GM12872 (cell line): ENCODE measurements at regions not wholly inside any gene's neighbourhood (a gene's known extent, or its start where the extent isn't known, plus 50 kb on each side); places are given as distances from the start of the nearest gene placed in this dataset.
A peak's percentile ranks its signal among the peaks of the same experiment; 100 is the strongest.

ENCODE experiments used
- CTCF ChIP-seq: IDR thresholded peaks from 3 replicates; pipeline ENCODE4 v1.5.1; 2011; ENCODE audit warnings: low read depth, mild to moderate bottlenecking, low read length, moderate library complexity; ENCODE audit not compliant: insufficient read depth

GRCh38 chr3:182255158-182255557, 538.1 kb upstream of the ATP11B start:
- no peak for TF ChIP-seq CTCF

- TF ChIP-seq CTCF: no peak
Measured at GRCh38 chr3:182257361-182257760, 535.9 kb upstream of the ATP11B start.

GRCh38 chr3:182258538-182259177, 534.6 kb upstream of the ATP11B start:
- TF ChIP-seq CTCF: peak; percentile 41; the same call in 2 of the 3 replicates

GRCh38 chr3:182259579-182259978, 533.7 kb upstream of the ATP11B start:
- no peak for TF ChIP-seq CTCF

GRCh38 chr3:182261041-182261440, 532.3 kb upstream of the ATP11B start:
- no peak for TF ChIP-seq CTCF

- TF ChIP-seq CTCF: no peak
Measured at GRCh38 chr3:182268711-182269110, 524.6 kb upstream of the ATP11B start.

- no peak for TF ChIP-seq CTCF
Measured at GRCh38 chr3:182276512-182276911, 516.8 kb upstream of the ATP11B start.
